Dendritic cell treated with granulocyte-macrophage colony-stimulating factor and Interleukin-4, amounts not matched to agents 40 ng/mL and 50 ng/mL, for 4 days (primary cell): ENCODE measurements at regions not wholly inside any gene's neighbourhood (a gene's known extent, or its start where the extent isn't known, plus 50 kb on each side); places are given as distances from the start of the nearest gene placed in this dataset.

ENCODE experiments used
- H3K27ac Mint-ChIP-seq: one replicate; pipeline ENCODE4 v1.8.0; 2022; ENCODE audit warnings: mild to moderate bottlenecking, mixed read lengths
- H3K27me3 Mint-ChIP-seq: one replicate; pipeline ENCODE4 v1.8.0; 2022; ENCODE audit warnings: mild to moderate bottlenecking, mixed read lengths
- H3K36me3 Mint-ChIP-seq: one replicate; pipeline ENCODE4 v1.8.0; 2022; ENCODE audit warnings: low read depth, mixed read lengths
- H3K4me1 Mint-ChIP-seq: one replicate; pipeline ENCODE4 v1.8.0; 2022; ENCODE audit warnings: low read depth, mixed read lengths
- H3K4me3 Mint-ChIP-seq: one replicate; pipeline ENCODE4 v1.8.0; 2022; ENCODE audit warnings: mild to moderate bottlenecking, moderate library complexity, mixed read lengths
- H3K9me3 Mint-ChIP-seq: one replicate; pipeline ENCODE4 v1.8.0; 2022; ENCODE audit warnings: mixed read lengths
- intact Hi-C: fragments of 100-400 bp; cut with micrococcal nuclease; formaldehyde crosslinking; loops from one replicate; pipeline ENCODE4 v1.15.0; 2022

GRCh38 chr11:121946514-121946913 is 169.5 kb downstream of the BLID start:
- H3K9me3 Mint-ChIP-seq: peaks cover 13% of the 10 kb centered on the region
- no peaks in the 10 kb centered on the region for H3K27me3 Mint-ChIP-seq
- no peak overlapping the region for H3K4me3 Mint-ChIP-seq
- no peak overlapping the region for H3K27ac Mint-ChIP-seq
- intact Hi-C loops: no loop called here
- H3K36me3 Mint-ChIP-seq: peaks cover 5% of the 10 kb centered on the region
- peaks cover 11% of the 10 kb centered on the region for H3K4me1 Mint-ChIP-seq

GRCh38 chr11:121944556-121945230 is 171.3 kb downstream of the BLID start:
- Mint-ChIP-seq H3K27me3 (peaks cover 2% of the 10 kb centered on the region), H3K9me3 (peaks cover 13% of the 10 kb centered on the region), H3K4me1 (peaks cover 11% of the 10 kb centered on the region), H3K27ac (no peak overlapping the region), H3K36me3 (peaks cover 5% of the 10 kb centered on the region), H3K4me3 (no peak overlapping the region)
- intact Hi-C loops: no loop called here

GRCh38 chr11:121938076-121938475 is 177.9 kb downstream of the BLID start:
- H3K36me3 Mint-ChIP-seq: no peaks in the 10 kb centered on the region
- no peaks in the 10 kb centered on the region for H3K4me1 Mint-ChIP-seq
- intact Hi-C loops: no loop called here
- H3K27ac Mint-ChIP-seq: no peak overlapping the region
- no peak overlapping the region for H3K4me3 Mint-ChIP-seq
- peaks cover 12% of the 10 kb centered on the region for H3K27me3 Mint-ChIP-seq
- no peaks in the 10 kb centered on the region for H3K9me3 Mint-ChIP-seq

- H3K27ac Mint-ChIP-seq: no peak overlapping the region
Observed at GRCh38 chr11:121936781-121937447, 179.1 kb downstream of the BLID start.

GRCh38 chr11:121936370-121936769 is 179.6 kb downstream of the BLID start:
- H3K4me1 Mint-ChIP-seq: no peaks in the 10 kb centered on the region
- H3K27ac Mint-ChIP-seq: no peak overlapping the region
- no peaks in the 10 kb centered on the region for H3K36me3 Mint-ChIP-seq
- intact Hi-C loops: no loop called here
- H3K4me3 Mint-ChIP-seq: no peak overlapping the region
- H3K27me3 Mint-ChIP-seq: peaks cover 24% of the 10 kb centered on the region
- no peaks in the 10 kb centered on the region for H3K9me3 Mint-ChIP-seq

More at GRCh38 chr11:121936781-121937447, 179.1 kb downstream of the BLID start:
- H3K4me3 Mint-ChIP-seq: no peak overlapping the region
- H3K9me3 Mint-ChIP-seq: no peaks in the 10 kb centered on the region
- intact Hi-C loops: no loop called here
- peaks cover 18% of the 10 kb centered on the region for H3K27me3 Mint-ChIP-seq
- H3K4me1 Mint-ChIP-seq: no peaks in the 10 kb centered on the region
- H3K36me3 Mint-ChIP-seq: no peaks in the 10 kb centered on the region

- H3K9me3 Mint-ChIP-seq: no peaks in the 10 kb centered on the region
- H3K27ac Mint-ChIP-seq: no peak overlapping the region
- no peaks in the 10 kb centered on the region for H3K4me1 Mint-ChIP-seq
- intact Hi-C loops: loop anchor here (2.0 kb wide), 1 partner anchor 29 kb away; no protein-coding TSS in a partner anchor
- H3K27me3 Mint-ChIP-seq: peaks cover 24% of the 10 kb centered on the region
- H3K36me3 Mint-ChIP-seq: no peaks in the 10 kb centered on the region
- H3K4me3 Mint-ChIP-seq: no peak overlapping the region
Observed at GRCh38 chr11:121933694-121934093, 182.3 kb downstream of the BLID start.

- intact Hi-C loops: no loop called here
- Mint-ChIP-seq H3K9me3 (no peaks in the 10 kb centered on the region), H3K4me1 (no peaks in the 10 kb centered on the region), H3K4me3 (no peak overlapping the region), H3K27ac (no peak overlapping the region), H3K36me3 (no peaks in the 10 kb centered on the region), H3K27me3 (peaks cover 20% of the 10 kb centered on the region)
Observed at GRCh38 chr11:121933294-121933693, 182.7 kb downstream of the BLID start.

GRCh38 chr11:121932646-121933185 is 183.3 kb downstream of the BLID start:
- no peaks in the 10 kb centered on the region for H3K36me3 Mint-ChIP-seq
- no peaks in the 10 kb centered on the region for H3K9me3 Mint-ChIP-seq
- H3K4me1 Mint-ChIP-seq: no peaks in the 10 kb centered on the region
- H3K4me3 Mint-ChIP-seq: no peak overlapping the region
- H3K27ac Mint-ChIP-seq: no peak overlapping the region
- intact Hi-C loops: no loop called here
- peaks cover 19% of the 10 kb centered on the region for H3K27me3 Mint-ChIP-seq

GRCh38 chr11:121931748-121932352 is 184.2 kb downstream of the BLID start:
- intact Hi-C loops: no loop called here
- H3K36me3 Mint-ChIP-seq: no peaks in the 10 kb centered on the region

GRCh38 chr11:121931121-121931520 is 184.9 kb downstream of the BLID start:
- Mint-ChIP-seq H3K4me3 (no peak overlapping the region), H3K27ac (no peak overlapping the region), H3K36me3 (no peaks in the 10 kb centered on the region), H3K9me3 (no peaks in the 10 kb centered on the region), H3K4me1 (no peaks in the 10 kb centered on the region), H3K27me3 (peaks cover 18% of the 10 kb centered on the region)
- intact Hi-C loops: no loop called here

More at GRCh38 chr11:121931748-121932352, 184.2 kb downstream of the BLID start:
- Mint-ChIP-seq H3K9me3 (no peaks in the 10 kb centered on the region), H3K27ac (no peak overlapping the region), H3K4me1 (no peaks in the 10 kb centered on the region), H3K27me3 (peaks cover 19% of the 10 kb centered on the region), H3K4me3 (no peak overlapping the region)

GRCh38 chr11:121930004-121930965 is 185.7 kb downstream of the BLID start:
- intact Hi-C loops: no loop called here
- Mint-ChIP-seq H3K4me1 (no peaks in the 10 kb centered on the region), H3K4me3 (no peak overlapping the region), H3K27ac (no peak overlapping the region), H3K27me3 (peaks cover 21% of the 10 kb centered on the region), H3K9me3 (no peaks in the 10 kb centered on the region), H3K36me3 (no peaks in the 10 kb centered on the region)

- no peak overlapping the region for H3K27ac Mint-ChIP-seq
- no peak overlapping the region for H3K4me3 Mint-ChIP-seq
- peaks cover 22% of the 10 kb centered on the region for H3K27me3 Mint-ChIP-seq
- no peaks in the 10 kb centered on the region for H3K4me1 Mint-ChIP-seq
- intact Hi-C loops: no loop called here
- no peaks in the 10 kb centered on the region for H3K36me3 Mint-ChIP-seq
- no peaks in the 10 kb centered on the region for H3K9me3 Mint-ChIP-seq
Observed at GRCh38 chr11:121929581-121929980, 186.4 kb downstream of the BLID start.
